K562 (cell line): ENCODE measurements at regions not wholly inside any gene's neighbourhood (a gene's known extent, or its start where the extent isn't known, plus 50 kb on each side); places are given as distances from the start of the nearest gene placed in this dataset.

Experiments used
- ATAC-seq: fragments of 200-7000 bp; cut with Tn5 transposase; 3 replicates; pipeline ENCODE4 v1.9.1; 2020; ENCODE audit warnings: moderate library complexity
- BruUV-seq: library from RNA; stranded (reverse); fragments of 400-500 nt; replicated peaks from 2 replicates; lab custom pipeline; 2021; lab: Mats Ljungman, UMichigan
- CTCF ChIA-PET: fragments of 300-600 bp; formaldehyde crosslinking; extraction: SDS; loops from one replicate; lab custom pipeline; 2021; ENCODE audit warnings: low intra/inter-chr PET ratio; lab: Yijun Ruan, JAX
- POLR2A ChIA-PET: fragments of 300-600, 350-650 bp; sonication (Branson Sonifier 250); formaldehyde crosslinking; extraction: SDS; loops from one replicate; lab custom pipeline; 2021; ENCODE audit warnings: antibody characterized with exemption, inconsistent platforms; lab: Yijun Ruan, JAX
- DNase-seq, 4 experiments: peaks; one replicate each; pipeline versions ENCODE4 v3.0.0 to v3.0.0-alpha.2; 2011 to 2018; ENCODE audit warnings: low spot score in 3 of 4, mixed read lengths in 3 of 4; ENCODE audit errors: extremely low read depth in 1 of 4
- FAIRE-seq: peaks from 2 replicates; lab custom pipeline; 2011; peaks lifted over from hg19 to GRCh38; lab: Jason Lieb, UNC
- H2AFZ ChIP-seq: 2 replicates; pipeline ENCODE4 v1.6.0; 2011; ENCODE audit warnings: low read depth, low read length, control low read depth, inconsistent platforms
- H3K27ac ChIP-seq: fragments of 200-600 bp; 3 replicates; pipeline ENCODE4 v1.8.0; 2011; ENCODE audit warnings: low read depth, mild to moderate bottlenecking, control low read depth, inconsistent platforms, low read length, moderate library complexity, mixed read lengths; ENCODE audit errors: extremely low read depth
- H3K27me3 ChIP-seq, 2 experiments: fragments of 300-600 bp in 1 of 2; 2 replicates in 1 of 2; 3 replicates in 1 of 2; pipeline versions ENCODE4 v1.6.0 to v1.8.0; 2011; ENCODE audit warnings: inconsistent platforms in 2 of 2, low read length in 2 of 2, mild to moderate bottlenecking in 1 of 2, mixed read lengths in 1 of 2, moderate library complexity in 1 of 2; ENCODE audit not compliant: control insufficient read depth in 2 of 2, insufficient read depth in 2 of 2
- H3K36me3 ChIP-seq: fragments of 300-600 bp; 3 replicates; pipeline ENCODE4 v1.8.0; 2011; ENCODE audit warnings: mild to moderate bottlenecking, low read length, inconsistent platforms; ENCODE audit not compliant: control insufficient read depth, insufficient read depth
- H3K4me1 ChIP-seq, 2 experiments: fragments of 200-600 bp in 1 of 2; replicated peaks in 1 of 2; 2 replicates in 1 of 2; 3 replicates in 1 of 2; pipeline versions ENCODE4 v1.5.1 to v1.8.0; 2011; ENCODE audit warnings: inconsistent platforms in 2 of 2, low read length in 2 of 2, mild to moderate bottlenecking in 1 of 2, mixed read lengths in 1 of 2, moderate library complexity in 1 of 2; ENCODE audit not compliant: control insufficient read depth in 2 of 2, insufficient read depth in 2 of 2
- H3K4me2 ChIP-seq: 2 replicates; pipeline ENCODE4 v1.6.1; 2011; ENCODE audit warnings: low read length, control low read depth, inconsistent platforms, mixed read lengths; ENCODE audit not compliant: insufficient read depth
- H3K4me3 ChIP-seq: fragments of 200-600 bp; sonication (generic), shearing (Covaris generic); 2 replicates; pipeline ENCODE4 v1.5.1; 2016; ENCODE audit warnings: control low read depth, inconsistent platforms
- H3K79me2 ChIP-seq: fragments of 200-600 bp; 3 replicates; pipeline ENCODE4 v1.8.0; 2011; ENCODE audit warnings: low read length, inconsistent platforms; ENCODE audit not compliant: control insufficient read depth, insufficient read depth
- H3K9ac ChIP-seq, 2 experiments: 2 replicates each; pipeline versions ENCODE4 v1.6.0 to v1.6.1; 2011; ENCODE audit warnings: low read depth in 2 of 2, low read length in 2 of 2, control low read depth in 1 of 2, inconsistent platforms in 1 of 2, mild to moderate bottlenecking in 1 of 2, mixed read lengths in 1 of 2; ENCODE audit not compliant: insufficient read depth in 1 of 2
- H3K9me1 ChIP-seq: one replicate; pipeline ENCODE4 v1.6.0; 2011; ENCODE audit warnings: inconsistent platforms, mild to moderate bottlenecking, low read length, moderate library complexity; ENCODE audit not compliant: control insufficient read depth, insufficient read depth
- H3K9me3 ChIP-seq: replicated peaks from 2 replicates; pipeline ENCODE4 v1.5.1; 2011; ENCODE audit warnings: low read depth, low read length, inconsistent platforms; ENCODE audit not compliant: control insufficient read depth, insufficient read depth
- H4K20me1 ChIP-seq: replicated peaks from 2 replicates; pipeline ENCODE4 v1.6.1; 2011; ENCODE audit warnings: low read length, inconsistent platforms, mixed read lengths; ENCODE audit not compliant: control insufficient read depth, insufficient read depth
- ARID2 ChIP-seq: fragments of 450-650 bp; IDR thresholded peaks from 2 replicates; pipeline ENCODE4 v1.6.1; 2017; ENCODE audit warnings: antibody characterized with exemption, mild to moderate bottlenecking
- BCL6 ChIP-seq: fragments of 250-450 bp; sonication (Bioruptor Pico); IDR thresholded peaks from 2 replicates; pipeline ENCODE4 v1.4.0; 2020
- FOXA3 ChIP-seq, 2 experiments: fragments of 450-650 bp in 1 of 2; sonication (generic) in 1 of 2; formaldehyde crosslinking; IDR thresholded peaks in 1 of 2; conservative IDR thresholded peaks in 1 of 2; 2 replicates each; pipeline versions ENCODE4 v1.4.0 to v1.8.0; 2020 to 2022; ENCODE audit warnings: mild to moderate bottlenecking in 2 of 2, missing genetic modification reagents in 1 of 2
- GTF2F1 ChIP-seq: IDR thresholded peaks from 2 replicates; pipeline ENCODE4 v1.6.1; 2011; ENCODE audit warnings: low read depth, low read length, improper control_type of control experiment
- HNRNPH1 ChIP-seq: fragments of 200-400 bp; formaldehyde crosslinking; optimal IDR thresholded peaks from 2 replicates; pipeline ENCODE3; 2017; ENCODE audit warnings: low read depth, mild to moderate bottlenecking, low read length, moderate library complexity
- MCM5 ChIP-seq: fragments of 450-650 bp; IDR thresholded peaks from 2 replicates; pipeline ENCODE4 v1.6.1; 2016; ENCODE audit warnings: low read depth
- MEF2D ChIP-seq: conservative IDR thresholded peaks from 2 replicates; pipeline ENCODE4 v1.6.1; 2016; ENCODE audit warnings: low read depth, missing genetic modification characterization, missing compliant biosample characterization
- SETDB1 ChIP-seq: IDR thresholded peaks from one replicate; pipeline ENCODE4 v1.6.1; 2012; ENCODE audit warnings: low read length, control low read depth, inconsistent platforms
- SNRNP70 ChIP-seq: fragments of 200-400 bp; formaldehyde crosslinking; optimal IDR thresholded peaks from 2 replicates; pipeline ENCODE3; 2017; ENCODE audit warnings: low read depth, low read length
- TFAM ChIP-seq: fragments of 250-450 bp; sonication (Bioruptor Pico); conservative IDR thresholded peaks from 2 replicates; pipeline ENCODE4 v1.5.0; 2021; ENCODE audit warnings: mild to moderate bottlenecking, moderate library complexity
- ZC3H11A ChIP-seq: IDR thresholded peaks from 2 replicates; pipeline ENCODE4 v1.6.1; 2012; ENCODE audit warnings: low read depth, low read length, improper control_type of control experiment
- WGBS: fragments of 100-300 bp; shearing (Covaris generic); methylation state at CpG from one replicate; pipeline ENCODE4 v1.1.6; 2016; ENCODE audit warnings: low coverage, mixed read lengths; ENCODE audit not compliant: insufficient coverage; ENCODE audit errors: missing lambda C conversion rate; 5-methylcytosine and 5-hydroxymethylcytosine counted together
- in situ Hi-C: fragments of 300-500 bp; cut with MboI; formaldehyde crosslinking; loops from 4 replicates; pipeline ENCODE4 v1.15.0; 2018; ENCODE audit warnings: inconsistent platforms, mixed read lengths
- intact Hi-C: fragments of 100-400 bp; cut with micrococcal nuclease; formaldehyde crosslinking; loops from 2 replicates; pipeline ENCODE4 v1.14.2; 2022
- TF ChIP-seq, protein P1 (sequence below): fragments of 450-650 bp; formaldehyde crosslinking; IDR thresholded peaks from 2 replicates; pipeline ENCODE4 v1.4.0; 2020; ENCODE audit warnings: mild to moderate bottlenecking, moderate library complexity
- TF ChIP-seq, protein P2 (sequence below): fragments of 250-450 bp; sonication (Bioruptor Pico); IDR thresholded peaks from 2 replicates; pipeline ENCODE4 v1.4.0; 2020; ENCODE audit warnings: mild to moderate bottlenecking, moderate library complexity

DNA sequence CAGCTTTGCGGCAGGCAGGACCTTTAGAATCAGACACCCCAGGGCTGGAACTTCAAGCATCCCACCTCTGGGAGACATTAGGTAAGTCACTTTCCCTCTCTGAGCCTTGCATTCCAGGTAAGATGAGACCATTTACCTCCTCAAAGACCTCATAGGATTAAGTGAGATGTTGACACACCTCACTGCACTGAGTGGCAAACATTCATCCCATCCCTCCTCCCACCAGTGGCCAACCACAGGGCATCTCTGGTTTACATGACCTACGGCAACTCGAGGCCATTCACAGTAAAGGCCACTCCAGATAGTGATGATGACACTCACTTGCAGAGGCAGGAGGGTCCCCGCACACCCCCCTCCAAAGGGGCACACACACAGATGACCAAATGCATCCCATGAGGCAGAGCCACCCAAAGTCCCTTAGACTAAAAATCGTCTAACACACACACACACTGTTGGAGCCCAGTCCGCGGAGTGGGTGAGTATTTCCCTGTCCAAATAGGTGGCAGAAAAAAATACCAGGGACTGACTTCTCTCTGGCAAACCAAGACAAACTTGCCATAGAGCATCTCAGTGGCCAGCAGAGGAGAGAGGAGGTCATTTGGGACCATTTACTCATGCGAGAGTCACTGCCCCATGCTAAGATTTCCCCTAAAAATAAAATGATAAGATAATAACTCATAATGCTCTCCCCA lies 454.9 kb downstream of the SOX9 start (continued):
- no peak for TF ChIP-seq FOXA3 (CRISPR knock-in tag; conservative IDR thresholded peaks at IDR 0.05 in 1 of 2, IDR thresholded peaks at IDR 0.05 in 1 of 2)
- TF ChIP-seq, protein P1, sequence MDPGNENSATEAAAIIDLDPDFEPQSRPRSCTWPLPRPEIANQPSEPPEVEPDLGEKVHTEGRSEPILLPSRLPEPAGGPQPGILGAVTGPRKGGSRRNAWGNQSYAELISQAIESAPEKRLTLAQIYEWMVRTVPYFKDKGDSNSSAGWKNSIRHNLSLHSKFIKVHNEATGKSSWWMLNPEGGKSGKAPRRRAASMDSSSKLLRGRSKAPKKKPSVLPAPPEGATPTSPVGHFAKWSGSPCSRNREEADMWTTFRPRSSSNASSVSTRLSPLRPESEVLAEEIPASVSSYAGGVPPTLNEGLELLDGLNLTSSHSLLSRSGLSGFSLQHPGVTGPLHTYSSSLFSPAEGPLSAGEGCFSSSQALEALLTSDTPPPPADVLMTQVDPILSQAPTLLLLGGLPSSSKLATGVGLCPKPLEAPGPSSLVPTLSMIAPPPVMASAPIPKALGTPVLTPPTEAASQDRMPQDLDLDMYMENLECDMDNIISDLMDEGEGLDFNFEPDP (CRISPR knock-in tag) = no peak
- no peak for TF ChIP-seq MCM5
- TF ChIP-seq SNRNP70 = no peak
- no peak for TF ChIP-seq ZC3H11A

DNA sequence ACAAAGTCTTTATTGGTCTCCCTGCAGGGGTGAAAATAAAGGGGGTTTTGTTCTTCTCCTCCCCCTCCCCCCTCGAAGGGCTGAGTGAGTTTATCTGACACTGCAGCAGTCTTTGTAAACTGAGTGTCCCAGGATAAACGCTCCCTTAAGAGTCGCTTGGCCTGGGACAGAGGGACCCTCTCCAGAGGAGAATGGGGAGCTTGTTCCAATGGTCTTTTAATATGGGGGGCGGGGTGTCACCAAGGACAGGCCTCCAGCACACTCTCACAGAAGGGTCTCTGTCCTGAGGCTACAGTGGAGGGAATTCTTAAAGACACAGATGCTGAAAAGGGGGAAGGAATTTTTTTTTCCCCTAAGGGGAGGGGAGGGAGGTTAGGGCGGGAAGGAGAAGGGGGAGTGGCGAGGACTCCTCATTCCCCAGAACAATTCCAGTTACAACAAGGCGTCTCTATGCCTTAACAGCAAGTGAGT lies 455.5 kb downstream of the SOX9 start:
- in situ Hi-C loops (no loop called here), intact Hi-C loops (no loop called here)
- ATAC-seq = no peak
- no peaks in the 10 kb centered on the region for H3K9me1 ChIP-seq
- H3K9me3 ChIP-seq = no peaks in the 10 kb centered on the region
- no peaks in the 10 kb centered on the region for H3K79me2 ChIP-seq
- H3K36me3 ChIP-seq = no peaks in the 10 kb centered on the region
- peaks cover 0 to 25% of the 10 kb centered on the region in 2 experiments; a peak in 2 of 5 replicates for H3K27me3 ChIP-seq
- no peak for DNase-seq
- ChIA-PET POLR2A (no interaction called here), CTCF (no interaction called here)
- FAIRE-seq = no peak
- no peaks in the 10 kb centered on the region for H4K20me1 ChIP-seq
- no peak overlapping the region for H3K4me3 ChIP-seq
- BruUV-seq = no TSS peak
- 0% methylated on average over 2 of the region's 7 CpGs for WGBS
- no peak overlapping the region for H3K27ac ChIP-seq
- no peak overlapping the region for H3K9ac ChIP-seq
- no peak overlapping the region for H3K4me2 ChIP-seq
- TF ChIP-seq TFAM = no peak
- TF ChIP-seq BCL6 (CRISPR knock-in tag) = no peak
- no peak for TF ChIP-seq SETDB1
- TF ChIP-seq HNRNPH1 = no peak
- no peak for TF ChIP-seq GTF2F1
- TF ChIP-seq ARID2 = no peak
- TF ChIP-seq MEF2D = no peak
- TF ChIP-seq, protein P2, sequence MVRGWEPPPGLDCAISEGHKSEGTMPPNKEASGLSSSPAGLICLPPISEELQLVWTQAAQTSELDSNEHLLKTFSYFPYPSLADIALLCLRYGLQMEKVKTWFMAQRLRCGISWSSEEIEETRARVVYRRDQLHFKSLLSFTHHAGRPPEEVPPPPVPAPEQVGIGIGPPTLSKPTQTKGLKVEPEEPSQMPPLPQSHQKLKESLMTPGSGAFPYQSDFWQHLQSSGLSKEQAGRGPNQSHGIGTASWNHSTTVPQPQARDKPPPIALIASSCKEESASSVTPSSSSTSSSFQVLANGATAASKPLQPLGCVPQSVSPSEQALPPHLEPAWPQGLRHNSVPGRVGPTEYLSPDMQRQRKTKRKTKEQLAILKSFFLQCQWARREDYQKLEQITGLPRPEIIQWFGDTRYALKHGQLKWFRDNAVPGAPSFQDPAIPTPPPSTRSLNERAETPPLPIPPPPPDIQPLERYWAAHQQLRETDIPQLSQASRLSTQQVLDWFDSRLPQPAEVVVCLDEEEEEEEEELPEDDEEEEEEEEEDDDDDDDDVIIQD (CRISPR knock-in tag) = no peak
- H3K4me1 ChIP-seq = no peaks in the 10 kb centered on the region
- H2AFZ ChIP-seq = no peak overlapping the region
